Lower leg skin (tissue), 3 donors: ENCODE measurements at regions not wholly inside any gene's neighbourhood (a gene's known extent, or its start where the extent isn't known, plus 50 kb on each side); places are given as distances from the start of the nearest gene placed in this dataset.

ENCODE experiments used
- CTCF ChIP-seq, 3 donors: fragments of 450-650 bp; IDR thresholded peaks; one replicate each; pipeline ENCODE4 v1.5.1; 2016; ENCODE audit warnings: antibody characterized with exemption in 3 of 3, mild to moderate bottlenecking in 3 of 3, moderate library complexity in 2 of 3
- POLR2A ChIP-seq, 2 donors: fragments of 450-650 bp; IDR thresholded peaks; one replicate each; pipeline ENCODE4 v1.6.1; 2016 to 2017; ENCODE audit warnings: antibody characterized with exemption in 2 of 2, mild to moderate bottlenecking in 1 of 2, moderate library complexity in 1 of 2

- TF ChIP-seq CTCF (IDR thresholded peaks at IDR 0.05): no peak
- TF ChIP-seq POLR2A (IDR thresholded peaks at IDR 0.05): no peak
Observed at GRCh38 chr13:34733721-34734120, 208.3 kb upstream of the NBEA start.
